GM18505 (cell line): ENCODE measurements at regions not wholly inside any gene's neighbourhood (a gene's known extent, or its start where the extent isn't known, plus 50 kb on each side); places are given as distances from the start of the nearest gene placed in this dataset.

ENCODE experiments used
- ATAC-seq: cut with Tn5 transposase; IDR thresholded peaks from one replicate; pipeline ENCODE4 v1.9.1; 2021; ENCODE audit not compliant: unreplicated experiment
- POLR2A ChIP-seq: IDR thresholded peaks from 4 replicates; pipeline ENCODE4 v1.6.1; 2011; ENCODE audit warnings: borderline replicate concordance; ENCODE audit not compliant: insufficient read depth, insufficient read length; ENCODE audit errors: extremely low read depth

DNA sequence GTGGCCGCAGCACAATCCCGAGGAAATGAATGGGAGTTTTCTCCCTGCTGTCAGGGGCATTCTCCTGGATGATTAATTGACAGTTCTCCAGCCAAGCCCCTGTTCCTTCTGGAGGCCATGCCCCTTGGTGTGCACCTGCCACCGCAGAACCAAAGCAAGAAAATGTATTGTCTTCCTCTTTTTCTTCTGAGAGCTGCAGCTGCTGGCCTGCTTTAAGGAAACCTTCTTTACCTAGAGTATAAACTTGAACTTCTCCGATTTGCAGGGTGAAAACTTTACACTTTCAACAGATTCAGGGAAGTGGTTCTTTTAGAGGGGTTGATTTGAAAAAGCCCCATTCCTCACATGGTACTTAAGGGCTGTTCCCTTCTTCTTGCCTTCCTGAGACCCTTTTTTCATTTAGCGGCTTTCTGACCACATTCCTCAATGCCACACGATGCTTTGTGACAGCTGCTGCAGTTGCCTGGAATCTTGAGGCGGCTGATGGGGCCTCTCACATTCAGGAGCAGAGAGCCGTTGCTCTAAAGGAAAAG lies 402.8 kb downstream of the TXNL1 start:
- ATAC-seq: peak; percentile 91
- TF ChIP-seq POLR2A: no peak

DNA sequence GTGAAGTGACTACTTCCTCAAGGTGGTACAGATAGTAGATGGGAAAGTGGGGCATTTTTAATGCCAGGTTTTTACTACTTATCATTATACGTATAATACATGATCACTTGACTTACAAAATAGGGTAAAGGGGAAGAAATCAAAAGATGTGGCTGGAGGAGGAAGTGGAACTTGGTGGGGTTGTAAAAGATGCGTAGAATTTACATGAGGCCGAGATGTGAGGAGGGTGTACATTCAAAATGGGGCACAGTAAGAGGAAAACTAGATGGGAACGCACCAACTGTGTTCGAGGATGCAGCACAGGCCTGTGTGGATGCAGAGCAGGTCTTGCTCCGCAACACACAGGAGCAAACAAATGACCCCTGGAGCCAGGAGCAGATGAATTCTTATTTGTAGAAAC lies 403.3 kb downstream of the TXNL1 start:
- TF ChIP-seq POLR2A: no peak
- peak; percentile 36 for ATAC-seq

DNA sequence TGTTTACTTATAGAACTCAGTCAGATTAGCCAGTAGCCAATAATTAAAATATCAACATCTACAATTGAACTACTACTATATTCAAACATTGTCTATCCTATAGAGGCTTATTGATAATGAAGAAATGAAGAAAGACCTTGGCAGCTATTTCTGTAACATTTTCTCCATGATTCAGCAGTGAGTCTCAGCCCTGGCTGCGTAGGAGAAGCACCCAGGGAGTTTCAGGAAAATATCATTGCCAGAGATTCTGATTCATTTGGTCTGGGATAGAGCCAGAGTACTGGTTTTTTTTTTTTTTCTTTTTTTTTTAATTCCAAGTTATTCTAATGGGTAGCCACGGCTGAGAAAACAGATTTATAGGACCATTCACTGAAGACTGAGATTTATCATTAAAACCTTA lies 404.8 kb downstream of the TXNL1 start:
- TF ChIP-seq POLR2A: no peak
- no peak for ATAC-seq

- no peak for TF ChIP-seq POLR2A
- no peak for ATAC-seq
Measured at GRCh38 chr18:56226025-56226424, 412.4 kb downstream of the TXNL1 start.

DNA sequence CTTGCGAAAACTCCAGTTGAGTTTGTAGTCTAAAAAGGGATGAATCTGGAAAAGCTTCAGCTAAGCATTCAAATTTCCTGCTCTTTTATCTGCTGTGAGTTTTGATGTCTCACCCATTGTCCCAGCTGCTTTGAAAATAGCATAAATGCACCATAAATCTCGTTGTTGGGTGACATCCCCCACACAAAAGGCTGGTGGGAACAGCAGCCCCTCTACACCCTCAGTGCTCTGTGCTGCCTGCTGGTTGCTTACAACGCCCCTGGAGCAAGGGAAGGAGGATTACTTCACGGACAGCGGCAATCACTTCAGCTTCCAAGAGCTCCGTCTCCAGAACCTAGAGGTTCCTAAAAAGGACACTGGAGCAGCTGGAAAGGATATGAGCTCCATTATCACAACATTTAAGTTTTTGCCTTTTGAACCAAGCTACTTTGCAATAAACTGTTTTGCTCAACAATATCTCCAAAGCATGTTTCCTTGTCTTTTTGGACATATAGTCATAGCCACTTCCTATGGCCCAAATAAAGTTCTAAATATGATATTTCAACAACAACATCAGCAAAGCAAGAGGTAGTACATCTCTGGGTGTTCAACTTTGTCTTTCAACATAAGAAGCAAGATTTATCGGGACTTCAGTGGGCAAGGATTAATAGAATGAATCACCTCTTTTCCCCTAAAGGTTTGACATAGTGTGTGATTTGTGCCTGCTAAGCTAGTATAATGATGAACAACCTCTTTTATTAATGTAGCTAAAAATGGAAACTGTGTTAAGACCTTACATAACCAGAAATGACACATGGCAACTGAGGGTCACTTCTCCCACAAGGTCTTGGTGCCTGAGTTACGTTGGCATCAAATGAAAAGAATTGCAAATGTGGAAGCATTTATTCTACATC lies 413.5 kb downstream of the TXNL1 start:
- ATAC-seq: no peak
- no peak for TF ChIP-seq POLR2A

GRCh38 chr18:56221195-56222065 lies 417.0 kb downstream of the TXNL1 start:
- TF ChIP-seq POLR2A: no peak
- no peak for ATAC-seq

- no peak for ATAC-seq
- no peak for TF ChIP-seq POLR2A
Measured at GRCh38 chr18:56217406-56217805, 421.0 kb downstream of the TXNL1 start.

GRCh38 chr18:56214706-56215105 lies 423.7 kb downstream of the TXNL1 start:
- ATAC-seq: no peak
- no peak for TF ChIP-seq POLR2A

- TF ChIP-seq POLR2A: no peak
- no peak for ATAC-seq
Measured at GRCh38 chr18:56210520-56210919, 427.9 kb downstream of the TXNL1 start.

DNA sequence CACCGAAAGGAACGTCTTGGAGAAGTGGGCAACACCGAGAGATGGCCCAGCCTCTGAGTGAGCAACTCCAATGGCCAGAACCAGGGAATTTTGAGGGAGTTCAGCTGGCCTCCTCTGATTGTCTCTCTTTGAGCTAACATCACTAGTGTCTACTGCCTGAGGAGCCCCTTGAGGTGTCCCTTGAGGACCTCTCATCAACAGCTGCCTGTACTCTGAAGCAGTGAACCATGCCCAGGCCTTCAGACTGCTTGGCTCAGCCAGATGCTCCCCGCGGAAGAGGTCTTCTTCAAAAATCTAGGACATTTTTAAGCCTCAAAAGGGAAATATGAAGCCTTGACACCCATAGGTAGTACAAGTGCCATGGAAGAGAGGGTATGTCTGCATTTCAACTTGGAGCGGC lies 430.4 kb downstream of the TXNL1 start:
- no peak for ATAC-seq
- no peak for TF ChIP-seq POLR2A

GRCh38 chr18:56204052-56204451 lies 434.3 kb downstream of the TXNL1 start:
- TF ChIP-seq POLR2A: no peak
- ATAC-seq: no peak

DNA sequence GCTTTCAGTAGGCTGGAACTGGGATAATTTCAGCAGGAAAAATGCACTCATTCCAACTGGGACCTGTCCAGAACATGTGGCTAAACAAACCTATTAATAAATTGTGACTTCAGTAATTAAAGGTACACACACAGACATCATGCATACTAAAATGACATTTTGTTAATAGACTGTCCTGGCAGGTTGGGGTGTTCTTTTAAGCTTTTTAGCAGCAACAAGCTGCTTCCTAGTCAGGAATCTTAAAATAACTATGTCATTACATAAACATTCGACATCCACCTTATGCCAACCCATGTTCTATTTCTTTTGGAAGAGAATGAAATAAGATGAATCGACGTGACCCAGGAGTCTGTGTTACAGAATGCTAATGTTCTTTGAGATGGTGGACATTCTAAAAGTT lies 435.7 kb downstream of the TXNL1 start:
- no peak for TF ChIP-seq POLR2A
- ATAC-seq: no peak

DNA sequence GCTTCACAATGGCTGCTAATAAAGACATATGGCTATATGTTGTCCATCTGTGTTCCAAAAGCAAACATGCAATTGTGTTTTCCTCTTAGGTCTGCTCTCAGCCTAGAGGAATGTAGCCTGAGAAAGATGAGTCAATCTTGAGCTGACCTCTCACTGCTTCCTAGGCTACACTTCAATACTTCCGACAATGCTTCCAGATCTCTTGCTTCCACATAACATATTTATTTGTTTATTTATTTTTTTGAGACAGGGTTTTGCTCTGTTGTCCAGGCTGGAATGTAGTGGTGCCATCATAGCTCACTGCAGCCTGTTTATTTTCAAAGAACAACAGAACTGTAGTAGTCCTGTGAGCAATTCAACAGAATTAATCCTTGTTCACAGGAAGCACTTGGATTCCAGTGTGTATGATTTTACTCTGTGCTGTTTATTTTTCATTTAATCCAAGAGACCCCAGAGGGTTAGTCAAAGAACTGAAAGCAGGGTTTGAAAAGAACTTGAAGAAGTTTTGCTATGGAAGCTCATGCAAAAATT lies 437.9 kb downstream of the TXNL1 start:
- TF ChIP-seq POLR2A: no peak
- no peak for ATAC-seq
